GM10847 (cell line): ENCODE measurements at regions not wholly inside any gene's neighbourhood (a gene's known extent, or its start where the extent isn't known, plus 50 kb on each side); places are given as distances from the start of the nearest gene placed in this dataset.

Experiments
- POLR2A ChIP-seq: IDR thresholded peaks from 2 replicates; pipeline ENCODE4 v1.6.1; 2011; ENCODE audit not compliant: insufficient read length; ENCODE audit errors: extremely low read depth

GRCh38 chr2:8138923-8139667 lies 542.8 kb upstream of the ID2 start:
- no peak for TF ChIP-seq POLR2A

- no peak for TF ChIP-seq POLR2A
Observed at GRCh38 chr2:8139668-8140200, 542.1 kb upstream of the ID2 start.

GRCh38 chr2:8141079-8141707 lies 540.7 kb upstream of the ID2 start:
- no peak for TF ChIP-seq POLR2A

GRCh38 chr2:8141780-8142179 lies 540.1 kb upstream of the ID2 start:
- no peak for TF ChIP-seq POLR2A

GRCh38 chr2:8142461-8142860 lies 539.4 kb upstream of the ID2 start:
- TF ChIP-seq POLR2A: no peak

- TF ChIP-seq POLR2A: no peak
Observed at GRCh38 chr2:8144131-8144631, 537.7 kb upstream of the ID2 start.

GRCh38 chr2:8144785-8145184 lies 537.1 kb upstream of the ID2 start:
- TF ChIP-seq POLR2A: no peak

GRCh38 chr2:8146132-8147005 lies 535.5 kb upstream of the ID2 start:
- TF ChIP-seq POLR2A: no peak

- no peak for TF ChIP-seq POLR2A
Observed at GRCh38 chr2:8148260-8149006, 533.4 kb upstream of the ID2 start.

- no peak for TF ChIP-seq POLR2A
Observed at GRCh38 chr2:8149007-8149405, 532.9 kb upstream of the ID2 start.

- TF ChIP-seq POLR2A: no peak
Observed at GRCh38 chr2:8149985-8150539, 531.8 kb upstream of the ID2 start.

- TF ChIP-seq POLR2A: no peak
Observed at GRCh38 chr2:8151888-8152287, 530.0 kb upstream of the ID2 start.

GRCh38 chr2:8152392-8153257 lies 529.2 kb upstream of the ID2 start:
- TF ChIP-seq POLR2A: no peak
